HG03196 (cell line): ENCODE measurements at regions not wholly inside any gene's neighbourhood (a gene's known extent, or its start where the extent isn't known, plus 50 kb on each side); places are given as distances from the start of the nearest gene placed in this dataset.

Experiments
- ATAC-seq: cut with Tn5 transposase; IDR thresholded peaks from one replicate; pipeline ENCODE4 v1.9.1; 2021; ENCODE audit not compliant: unreplicated experiment

DNA sequence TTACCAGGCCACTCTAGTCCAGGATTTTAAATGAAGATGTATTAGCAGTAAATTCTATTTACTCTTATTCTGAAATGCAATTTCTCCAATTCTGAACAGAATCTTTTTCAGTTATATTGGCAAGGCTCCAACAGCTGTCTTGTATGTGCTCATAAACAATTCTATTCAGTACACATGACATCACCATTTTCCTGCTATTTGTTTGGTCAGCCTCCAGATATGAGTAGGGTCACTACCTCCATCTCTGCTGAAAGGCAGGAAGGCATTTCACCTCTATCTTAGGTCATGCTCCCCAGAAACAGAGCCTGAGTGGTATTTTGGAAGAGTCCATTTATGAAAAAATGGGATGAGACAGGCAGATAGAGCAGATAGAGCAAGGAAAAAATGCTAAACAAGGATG is 151.1 kb upstream of the ADGRL3 start:
- ATAC-seq = no peak

DNA sequence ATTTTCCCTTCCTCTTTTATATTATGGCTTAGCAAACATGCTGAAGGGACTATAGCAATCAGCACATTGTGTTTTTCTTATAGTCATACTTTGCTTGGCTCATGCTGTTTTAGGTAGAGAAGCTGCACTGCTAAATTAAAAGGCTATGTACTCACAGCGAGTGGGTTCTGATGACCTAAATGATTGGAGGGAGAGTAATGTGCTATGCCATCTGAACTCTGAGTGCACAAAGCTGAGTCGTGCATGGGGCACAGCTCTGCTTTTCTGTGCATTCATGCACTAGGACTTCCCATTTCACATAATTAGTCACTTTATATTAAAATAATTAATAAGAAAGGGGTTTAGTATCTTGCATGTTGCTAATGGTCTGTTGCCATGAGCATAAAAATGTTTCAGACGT is 132.7 kb upstream of the ADGRL3 start:
- ATAC-seq = no peak

DNA sequence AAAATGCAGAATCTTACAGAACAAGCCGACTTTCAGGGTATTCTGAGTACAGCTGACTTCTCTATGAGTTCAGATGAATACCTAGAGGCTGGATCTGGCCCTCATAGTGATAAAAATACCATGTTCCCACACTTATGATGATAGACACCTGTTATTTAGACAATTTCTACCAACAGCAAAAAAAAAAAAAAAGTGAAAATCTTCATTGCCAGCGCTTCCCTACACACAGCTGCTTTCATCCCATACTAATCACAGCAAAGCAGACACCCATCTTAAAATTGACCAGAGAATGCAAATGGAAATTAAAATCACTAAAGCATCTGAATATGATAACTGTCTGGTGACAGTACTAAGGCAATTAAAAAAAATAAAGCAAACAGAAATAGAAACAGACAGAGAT is 132.1 kb upstream of the ADGRL3 start:
- no peak for ATAC-seq

DNA sequence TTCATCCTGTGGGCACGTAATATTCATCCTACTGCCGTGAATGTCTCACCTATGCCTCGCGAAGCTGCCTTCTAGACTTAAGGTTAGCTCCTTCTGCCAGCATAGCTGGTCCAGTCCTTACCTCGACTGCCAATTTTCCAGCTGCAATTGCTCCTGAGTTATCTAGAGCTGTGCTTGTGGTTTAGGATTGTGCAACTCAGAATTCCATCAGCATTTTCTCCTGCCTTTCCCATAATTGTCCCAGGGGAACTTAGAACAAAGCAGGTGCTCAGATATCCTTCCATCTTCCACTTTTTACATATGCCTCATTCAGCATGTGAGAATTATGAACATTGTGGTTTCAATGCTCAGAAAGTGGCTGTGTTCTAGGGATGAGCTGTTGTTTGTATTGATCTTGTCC is 131.4 kb upstream of the ADGRL3 start:
- no peak for ATAC-seq

DNA sequence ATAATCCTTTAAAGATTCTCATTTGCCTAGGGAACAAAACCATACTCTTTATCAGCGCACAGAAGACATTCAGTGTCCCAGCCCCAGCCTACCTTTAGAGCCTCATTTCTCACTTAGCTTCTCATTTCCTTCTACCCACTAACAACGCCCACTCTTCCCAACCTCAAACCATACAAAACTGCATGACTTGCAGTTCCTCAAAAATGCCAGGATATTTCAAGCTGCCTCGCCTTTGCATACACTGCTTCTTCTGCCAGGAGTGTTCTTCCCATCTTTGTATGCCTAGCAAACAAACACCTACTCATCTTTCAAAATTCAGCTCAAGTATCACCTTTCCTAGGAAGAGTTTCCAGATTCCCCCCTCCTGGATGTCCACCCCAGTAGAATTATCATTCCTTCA is 129.9 kb upstream of the ADGRL3 start:
- no peak for ATAC-seq

DNA sequence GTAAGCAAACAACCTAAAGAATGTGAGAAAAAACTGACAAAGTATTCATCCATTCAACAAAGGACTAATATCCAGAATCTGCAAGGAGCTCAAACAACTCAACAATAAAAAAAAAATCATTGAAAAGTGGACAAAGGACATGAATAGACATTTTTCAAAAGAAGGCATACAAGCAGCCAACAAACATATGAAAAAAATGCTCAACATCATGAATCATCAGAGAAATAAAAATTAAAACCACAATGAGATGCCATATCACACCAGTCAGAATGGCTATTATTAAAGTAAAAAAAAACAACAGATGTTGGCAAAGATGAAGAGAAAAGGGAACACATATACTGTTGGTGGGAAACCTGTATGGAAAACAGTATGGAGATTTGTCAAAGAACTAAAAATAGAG is 120.7 kb upstream of the ADGRL3 start:
- ATAC-seq = no peak

DNA sequence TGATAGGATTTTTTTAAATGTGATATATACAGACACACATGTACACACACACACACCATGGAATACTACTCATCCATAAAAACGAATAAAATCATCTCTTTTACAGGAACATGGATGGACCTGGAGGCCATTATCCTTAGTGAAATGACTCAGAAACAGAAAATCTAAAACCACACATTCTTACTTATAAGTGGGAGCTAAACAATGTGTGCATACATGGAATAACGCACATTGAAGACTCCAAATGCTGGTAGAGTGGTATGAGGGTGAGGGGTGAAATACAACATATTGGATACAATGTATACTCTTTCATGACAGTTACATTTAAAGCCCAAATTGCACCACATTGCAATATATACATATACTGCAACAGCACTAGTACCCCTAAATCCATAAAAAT is 120.2 kb upstream of the ADGRL3 start:
- ATAC-seq = no peak

DNA sequence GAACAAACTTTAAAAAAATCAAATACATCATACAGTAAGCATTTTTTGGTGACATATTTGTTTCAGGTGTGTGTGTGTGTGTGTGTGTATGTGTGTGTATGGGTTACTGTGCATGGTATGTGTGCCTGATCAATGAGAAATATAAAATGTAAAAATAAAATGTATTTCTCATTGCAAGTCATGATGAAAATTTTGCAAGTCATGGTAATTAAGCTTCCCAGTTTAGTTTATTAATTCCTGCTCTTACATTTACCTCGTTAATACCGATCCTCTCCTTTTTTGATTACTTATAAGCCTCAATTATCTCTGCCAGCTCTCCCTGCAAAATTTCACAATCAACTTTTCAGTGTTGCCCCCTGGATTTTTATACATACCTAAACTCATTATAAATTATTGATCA is 114.6 kb upstream of the ADGRL3 start:
- no peak for ATAC-seq

DNA sequence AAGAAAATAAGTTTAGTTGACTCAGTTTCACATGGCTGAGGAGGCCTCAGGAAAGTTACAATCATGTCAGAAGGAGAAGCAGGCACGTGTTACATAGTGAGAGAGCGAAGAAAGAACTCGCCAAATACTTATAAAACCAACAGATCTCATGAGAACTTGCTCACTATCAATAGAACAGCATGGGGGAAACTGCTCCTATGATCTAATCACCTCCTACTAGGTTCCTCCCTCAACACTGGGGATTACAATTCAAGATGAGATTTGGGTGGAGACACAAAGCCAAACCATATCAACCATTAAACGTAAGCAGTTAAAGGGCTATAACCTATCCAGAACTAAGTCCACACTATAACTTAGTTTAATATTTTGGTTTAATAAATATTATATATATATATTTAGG is 113.8 kb upstream of the ADGRL3 start:
- ATAC-seq = no peak

DNA sequence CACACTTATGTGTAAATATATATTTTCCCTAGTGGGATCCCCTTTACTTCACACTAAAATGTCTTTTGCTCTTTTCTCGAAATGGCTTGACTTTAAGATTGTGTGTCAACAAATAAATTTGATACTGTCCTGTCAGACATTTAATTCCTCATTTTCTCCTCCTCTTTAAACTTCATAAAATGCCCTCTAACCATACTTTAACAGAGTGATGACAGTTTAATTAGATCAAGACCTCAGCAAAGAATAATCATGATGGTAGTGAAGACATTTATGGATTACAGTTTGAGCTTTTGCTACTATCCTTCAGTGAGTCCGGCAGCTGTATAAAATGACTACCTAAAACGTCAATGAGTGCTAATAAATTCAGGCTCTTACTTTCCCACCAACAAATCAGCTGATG is 113.1 kb upstream of the ADGRL3 start:
- ATAC-seq = no peak

DNA sequence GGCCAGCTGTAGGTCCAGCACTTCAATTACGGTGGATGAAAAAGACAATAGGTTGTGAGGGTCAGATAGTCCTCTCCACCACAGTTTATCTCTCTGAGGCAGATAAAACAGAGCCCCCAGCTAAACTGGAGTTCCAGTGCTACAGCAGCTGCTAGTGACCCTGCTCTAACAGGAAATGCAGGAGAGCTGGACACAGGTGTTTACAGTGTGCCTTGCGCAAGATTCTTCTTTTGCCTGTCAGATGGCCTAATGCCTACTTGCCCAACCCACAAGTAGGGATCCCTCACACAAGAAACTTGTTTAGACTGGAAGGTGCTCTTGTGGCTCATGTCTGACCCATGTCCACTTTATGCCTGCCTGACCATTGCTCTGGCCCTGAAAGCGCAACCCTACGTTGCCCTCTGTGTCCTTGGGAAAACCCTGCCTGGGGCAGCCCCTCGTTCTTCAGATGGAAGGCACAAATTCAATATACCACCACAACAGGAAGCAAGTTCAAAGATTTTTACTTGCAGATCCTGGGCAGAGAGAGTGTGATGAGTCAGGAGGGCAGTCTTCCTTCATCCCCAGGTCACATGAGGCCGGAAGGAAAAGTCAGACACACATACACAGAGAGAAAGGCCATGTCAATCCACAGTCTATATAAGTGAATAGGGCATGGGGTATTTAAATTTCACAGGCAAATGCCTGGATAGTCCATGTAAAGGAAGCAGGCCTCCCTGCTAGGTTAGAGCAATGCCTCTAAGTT is 105.1 kb upstream of the ADGRL3 start:
- no peak for ATAC-seq

DNA sequence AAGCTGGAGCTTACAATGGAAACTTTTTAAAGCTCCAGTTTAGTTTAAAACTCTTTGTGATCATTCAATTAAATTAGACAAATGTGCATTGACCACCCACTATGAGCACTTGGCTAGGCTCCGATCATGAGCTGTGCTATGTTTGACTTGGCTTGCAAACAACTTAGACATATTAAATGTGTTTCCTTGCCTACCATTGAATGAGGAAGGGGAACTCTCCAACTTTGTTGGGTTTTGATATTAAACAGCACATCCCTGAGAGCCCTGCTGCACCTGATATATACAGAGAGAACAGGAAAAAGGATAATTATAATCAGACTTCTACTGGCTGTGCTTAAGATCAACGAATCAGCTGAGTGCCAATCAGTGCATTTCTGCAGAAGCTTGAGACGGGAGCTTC is 71.4 kb upstream of the ADGRL3 start:
- ATAC-seq = no peak

DNA sequence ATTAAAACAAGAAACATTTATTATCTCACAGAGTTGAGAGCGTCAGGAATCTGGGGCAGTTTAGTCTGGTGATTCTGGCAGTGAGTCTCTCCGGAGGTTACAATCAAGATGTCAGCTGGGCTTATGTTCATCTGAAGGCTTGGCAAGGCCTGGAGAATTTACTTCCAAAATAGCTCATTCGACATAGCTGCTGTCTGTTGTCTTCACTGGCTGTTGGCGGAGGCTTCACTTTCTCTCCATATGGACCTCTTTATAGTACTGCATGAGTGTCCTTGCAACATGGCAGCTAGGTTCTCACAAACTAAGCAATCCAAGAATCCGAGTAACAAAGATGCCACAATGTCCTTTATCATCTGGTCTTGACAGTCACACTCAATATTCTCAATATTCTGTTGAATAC is 70.2 kb upstream of the ADGRL3 start:
- ATAC-seq = no peak

DNA sequence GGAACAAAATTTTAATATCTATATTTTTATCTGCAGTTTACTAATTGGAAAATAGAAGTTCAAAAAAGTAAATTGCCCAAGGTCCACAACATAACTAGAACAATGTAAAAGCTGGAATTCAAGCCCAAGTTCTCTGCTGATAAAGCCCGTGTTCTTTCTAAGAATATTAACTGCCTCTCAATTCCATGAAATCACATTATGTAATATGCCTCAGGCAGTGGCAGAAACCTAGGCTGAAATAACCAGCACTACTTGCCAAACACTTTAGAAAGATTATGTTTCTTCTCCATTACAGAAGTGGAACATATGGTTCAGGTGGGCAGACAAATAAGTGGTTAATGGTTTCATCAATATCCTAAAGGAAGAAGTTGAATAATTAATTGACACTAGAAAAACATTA is 56.7 kb upstream of the ADGRL3 start:
- ATAC-seq = no peak

DNA sequence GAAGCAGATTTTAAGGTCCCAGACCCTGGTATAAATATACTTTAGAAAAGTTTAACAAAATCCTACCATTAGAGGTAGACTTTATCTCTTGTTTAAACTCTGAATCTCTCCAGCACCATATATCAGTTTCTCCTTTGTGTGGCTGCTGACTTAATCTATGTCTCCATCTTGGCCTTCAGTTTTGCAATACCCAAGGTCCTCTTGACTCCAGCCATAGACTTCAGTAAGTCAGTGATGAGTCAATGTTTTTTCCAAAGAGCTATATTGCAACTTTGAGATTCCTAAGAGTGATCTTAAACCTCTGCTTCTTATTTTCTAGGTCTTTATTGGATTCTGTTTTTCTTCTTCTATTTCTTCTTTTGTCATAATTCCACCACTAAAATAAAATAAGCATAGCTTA is 50.8 kb upstream of the ADGRL3 start:
- ATAC-seq = no peak
